Transverse colon (tissue), 4 donors: ENCODE measurements at regions not wholly inside any gene's neighbourhood (a gene's known extent, or its start where the extent isn't known, plus 50 kb on each side); places are given as distances from the start of the nearest gene placed in this dataset.

Experiments
- DNase-seq: peaks from one replicate; pipeline ENCODE4 v3.0.0-alpha.2; 2019
- H3K27ac ChIP-seq, 4 donors: fragments of 200-600 bp; sonication (generic); 2 replicates each; pipeline ENCODE4 v1.5.1; 2016 to 2018; ENCODE audit warnings: inconsistent platforms in 4 of 4
- H3K27me3 ChIP-seq: fragments of 200-600 bp; sonication (generic); 2 replicates; pipeline ENCODE4 v1.5.1; 2017; ENCODE audit warnings: inconsistent platforms
- H3K36me3 ChIP-seq, 4 donors: fragments of 200-600 bp; sonication (generic); 2 replicates each; pipeline ENCODE4 v1.5.1; 2017 to 2019; ENCODE audit warnings: inconsistent platforms in 4 of 4
- H3K4me1 ChIP-seq, 4 donors: fragments of 200-600 bp; sonication (generic); 2 replicates each; pipeline ENCODE4 v1.5.1; 2017 to 2020; ENCODE audit warnings: inconsistent platforms in 4 of 4
- H3K4me3 ChIP-seq, 4 donors: fragments of 200-600 bp; sonication (generic); 1 replicate in 1 of 4; 2 replicates in 3 of 4; pipeline versions ENCODE4 v1.5.1 to v1.6.1; 2017 to 2019; ENCODE audit warnings: inconsistent platforms in 4 of 4
- H3K9me3 ChIP-seq, 2 donors: fragments of 200-600 bp; sonication (generic); 2 replicates each; pipeline ENCODE4 v1.5.1; 2017 to 2019; ENCODE audit warnings: inconsistent platforms in 2 of 2
- CTCF ChIP-seq, 5 experiments: fragments of 200-600 bp in 3 of 5; fragments of 450-650 bp in 2 of 5; sonication (generic) in 3 of 5; IDR thresholded peaks; 1 replicate in 2 of 5; 2 replicates in 3 of 5; pipeline ENCODE4 v1.5.1; 2016 to 2017; ENCODE audit warnings: antibody characterized with exemption in 5 of 5, inconsistent platforms in 3 of 5, mild to moderate bottlenecking in 2 of 5, moderate library complexity in 1 of 5
- EP300 ChIP-seq: sonication (generic); formaldehyde crosslinking; IDR thresholded peaks from one replicate; pipeline ENCODE4 v1.6.1; 2017; ENCODE audit warnings: antibody characterized with exemption, low read depth
- POLR2A ChIP-seq: fragments of 450-650 bp; IDR thresholded peaks from one replicate; pipeline ENCODE4 v1.6.1; 2016; ENCODE audit warnings: antibody characterized with exemption, mild to moderate bottlenecking, moderate library complexity
- POLR2AphosphoS5 ChIP-seq, 3 donors: sonication (generic); formaldehyde crosslinking; IDR thresholded peaks; one replicate each; pipeline ENCODE4 v1.6.1; 2016; ENCODE audit warnings: antibody characterized with exemption in 3 of 3
- WGBS, 2 donors: methylation state at CpG; one replicate each; pipeline ENCODE4 v1.1.5; 2018; ENCODE audit warnings: low coverage in 1 of 2; 5-methylcytosine and 5-hydroxymethylcytosine counted together
- in situ Hi-C, 4 donors: fragments of 200-750 bp; cut with MboI; loops; one replicate each; pipeline versions ENCODE4 v1.15.0 to v1.15.1; 2017; ENCODE audit warnings: low sequenced_read_pairs in 3 of 4, low pct_ligation_motif_present in 1 of 4, low pct_unique_long_range_greater_than_20kb in 1 of 4
- intact Hi-C: fragments of 100-400 bp; cut with DNase I; formaldehyde crosslinking; loops from one replicate; pipeline ENCODE4 v1.15.1; 2023; ENCODE audit warnings: low total_unique reads

GRCh38 chr10:83062871-83063270 is 1076.4 kb upstream of the GHITM start:
- Histone ChIP-seq H3K27me3 (no peaks in the 10 kb centered on the region), H3K4me1 (no peaks in the 10 kb centered on the region), H3K4me3 (no peak overlapping the region), H3K27ac (no peak overlapping the region), H3K9me3 (no peaks in the 10 kb centered on the region), H3K36me3 (no peaks in the 10 kb centered on the region)
- intact Hi-C loops (no loop called here), in situ Hi-C loops (no loop called here)
- DNase-seq: no peak
- 88% methylated on average over 2 of the region's 2 CpGs; no CpG with 5 or more reads in 1 of the 2 donors for WGBS, 2 donors
- no peak for TF ChIP-seq CTCF (IDR thresholded peaks at IDR 0.05)
- TF ChIP-seq POLR2AphosphoS5 (IDR thresholded peaks at IDR 0.05): no peak
- no peak for TF ChIP-seq EP300

GRCh38 chr10:83073472-83073871 is 1065.8 kb upstream of the GHITM start:
- no peak for TF ChIP-seq EP300
- Histone ChIP-seq H3K4me3 (no peak overlapping the region), H3K36me3 (no peaks in the 10 kb centered on the region), H3K27me3 (no peaks in the 10 kb centered on the region), H3K27ac (no peak overlapping the region), H3K4me1 (no peaks in the 10 kb centered on the region), H3K9me3 (peaks cover 5 to 9% of the 10 kb centered on the region in 2 donors)
- DNase-seq: no peak
- in situ Hi-C loops (no loop called here), intact Hi-C loops (no loop called here)
- 40% methylated on average over 1 of the region's 1 CpG; no CpG with 5 or more reads in 1 of the 2 donors for WGBS, 2 donors

- peaks cover 5 to 9% of the 10 kb centered on the region in 2 donors for H3K9me3 ChIP-seq
- no peaks in the 10 kb centered on the region for H3K4me1 ChIP-seq
- in situ Hi-C loops: loop anchor here in 1 of 4 donors (25.0 kb wide), 1 partner anchor 88 kb away; no protein-coding TSS in a partner anchor
- no peaks in the 10 kb centered on the region for H3K36me3 ChIP-seq
- no peak overlapping the region for H3K27ac ChIP-seq
- no peak overlapping the region for H3K4me3 ChIP-seq
- no peaks in the 10 kb centered on the region for H3K27me3 ChIP-seq
- DNase-seq: no peak
- intact Hi-C loops: no loop called here
- WGBS, 2 donors: 49 to 64% methylated on average over 4 of the region's 4 CpGs
- TF ChIP-seq POLR2AphosphoS5 (IDR thresholded peaks at IDR 0.05): no peak
- TF ChIP-seq EP300: no peak
- no peak for TF ChIP-seq POLR2A
- TF ChIP-seq CTCF (IDR thresholded peaks at IDR 0.05): no peak
Measured at GRCh38 chr10:83075016-83075814, 1064.1 kb upstream of the GHITM start.

- TF ChIP-seq POLR2A: no peak
- no peak for TF ChIP-seq POLR2AphosphoS5 (IDR thresholded peaks at IDR 0.05)
- TF ChIP-seq CTCF (IDR thresholded peaks at IDR 0.05): no peak
- no peak for TF ChIP-seq EP300
- DNase-seq: no peak
Measured at GRCh38 chr10:83075815-83076355, 1063.4 kb upstream of the GHITM start.

More at GRCh38 chr10:83075815-83076355, 1063.4 kb upstream of the GHITM start:
- in situ Hi-C loops: loop anchor here in 1 of 4 donors (25.0 kb wide), 1 partner anchor 89 kb away; no protein-coding TSS in a partner anchor
- Histone ChIP-seq H3K4me3 (no peak overlapping the region), H3K4me1 (no peaks in the 10 kb centered on the region), H3K27me3 (no peaks in the 10 kb centered on the region), H3K9me3 (peaks cover 5 to 9% of the 10 kb centered on the region in 2 donors), H3K27ac (no peak overlapping the region), H3K36me3 (no peaks in the 10 kb centered on the region)
- intact Hi-C loops: no loop called here
